B cell (primary cell): ENCODE measurements at regions not wholly inside any gene's neighbourhood (a gene's known extent, or its start where the extent isn't known, plus 50 kb on each side); places are given as distances from the start of the nearest gene placed in this dataset.

Experiments
- ATAC-seq: fragments of 200-7000 bp; cut with Tn5 transposase; one replicate; pipeline ENCODE4 v1.10.0; 2021; ENCODE audit warnings: low read depth, mild to moderate bottlenecking, moderate number of reproducible peaks, moderate library complexity
- CTCF ChIA-PET: fragments of 350-600 bp; sonication (Branson Sonifier 250); formaldehyde crosslinking; loops from one replicate; lab custom pipeline; 2021; ENCODE audit warnings: antibody characterized with exemption, inconsistent platforms; lab: Charles Lee
- POLR2A ChIA-PET: fragments of 350-600 bp; sonication (Branson Sonifier 250); formaldehyde crosslinking; loops from one replicate; lab custom pipeline; 2021; ENCODE audit warnings: antibody characterized with exemption; lab: Charles Lee
- DNase-seq: peaks from one replicate; pipeline ENCODE4 v3.0.0; 2013
- H2AFZ ChIP-seq: 2 replicates; pipeline ENCODE4 v1.6.1; 2012; ENCODE audit warnings: mild to moderate bottlenecking, low read depth, low read length; ENCODE audit not compliant: insufficient read depth, poor library complexity, severe bottlenecking
- H3K27ac ChIP-seq, 2 donors: 1 replicate in 1 of 2; 2 replicates in 1 of 2; pipeline ENCODE4 v1.5.1; 2012 to 2013; ENCODE audit warnings: low read length in 2 of 2, mild to moderate bottlenecking in 2 of 2, moderate library complexity in 1 of 2
- H3K27me3 ChIP-seq, 4 experiments: fragments of 200-600 bp in 1 of 4; sonication (generic) in 1 of 4; replicated peaks in 1 of 4; 1 replicate in 2 of 4; 2 replicates in 2 of 4; pipeline versions ENCODE4 v1.6.1 to v1.7.0; 2013 to 2016; ENCODE audit warnings: low read length in 3 of 4, mild to moderate bottlenecking in 2 of 4, mixed read lengths in 1 of 4, moderate library complexity in 1 of 4; ENCODE audit not compliant: insufficient read depth in 4 of 4, control insufficient read depth in 3 of 4; ENCODE audit errors: control extremely low read depth in 1 of 4
- H3K36me3 ChIP-seq, 2 experiments: replicated peaks in 1 of 2; 1 replicate in 1 of 2; 2 replicates in 1 of 2; pipeline versions ENCODE4 v1.6.1 to v1.7.1; 2013; ENCODE audit warnings: low read length in 1 of 2; ENCODE audit not compliant: insufficient read depth in 2 of 2, control insufficient read depth in 1 of 2; ENCODE audit errors: control extremely low read depth in 1 of 2, extremely low read depth in 1 of 2
- H3K4me1 ChIP-seq, 2 donors: fragments of 200-600 bp in 1 of 2; sonication (generic) in 1 of 2; 1 replicate in 1 of 2; 2 replicates in 1 of 2; pipeline versions ENCODE4 v1.5.1 to v1.6.1; 2013 to 2017; ENCODE audit warnings: low read length in 2 of 2; ENCODE audit not compliant: control insufficient read depth in 2 of 2, insufficient read depth in 2 of 2
- H3K4me2 ChIP-seq: replicated peaks from 2 replicates; pipeline ENCODE3; 2012; ENCODE audit warnings: mild to moderate bottlenecking, low read depth, low read length; ENCODE audit not compliant: poor library complexity, severe bottlenecking
- H3K4me3 ChIP-seq, 5 experiments: fragments of 200-600 bp in 1 of 5; sonication (generic) in 1 of 5; 1 replicate in 3 of 5; 2 replicates in 2 of 5; pipeline versions ENCODE4 v1.5.1 to v1.7.0; 2011 to 2016; ENCODE audit warnings: low read length in 4 of 5, mild to moderate bottlenecking in 4 of 5, low read depth in 2 of 5, control low read depth in 1 of 5, moderate library complexity in 1 of 5; ENCODE audit not compliant: insufficient read depth in 1 of 5; ENCODE audit errors: control extremely low read depth in 1 of 5, extremely low read depth in 1 of 5
- H3K79me2 ChIP-seq: fragments of 200-600 bp; sonication (generic); one replicate; pipeline ENCODE4 v1.6.0; 2016; ENCODE audit warnings: low read length; ENCODE audit not compliant: control insufficient read depth, insufficient read depth
- H3K9ac ChIP-seq: fragments of 200-600 bp; sonication (generic); 2 replicates; pipeline ENCODE4 v1.6.1; 2017; ENCODE audit warnings: mild to moderate bottlenecking, low read length, moderate library complexity
- H3K9me3 ChIP-seq, 3 donors: one replicate each; pipeline versions ENCODE4 v1.6.1 to v1.7.1; 2013; ENCODE audit warnings: low read length in 2 of 3; ENCODE audit not compliant: control insufficient read depth in 2 of 3, insufficient read depth in 1 of 3; ENCODE audit errors: control extremely low read depth in 1 of 3
- H4K20me1 ChIP-seq: 2 replicates; pipeline ENCODE4 v1.6.0; 2012; ENCODE audit warnings: mild to moderate bottlenecking, low read length; ENCODE audit not compliant: insufficient read depth, control insufficient read depth, poor library complexity, severe bottlenecking
- H3K27ac Mint-ChIP-seq: one replicate; pipeline ENCODE4 v1.8.0; 2021; ENCODE audit warnings: mixed read lengths
- H3K27me3 Mint-ChIP-seq: one replicate; pipeline ENCODE4 v1.8.0; 2021; ENCODE audit warnings: mixed read lengths
- H3K4me1 Mint-ChIP-seq: one replicate; pipeline ENCODE4 v1.8.0; 2021; ENCODE audit warnings: mixed read lengths
- H3K4me3 Mint-ChIP-seq: one replicate; pipeline ENCODE4 v1.8.0; 2021; ENCODE audit warnings: mixed read lengths
- H3K9me3 Mint-ChIP-seq: one replicate; pipeline ENCODE4 v1.8.0; 2022; ENCODE audit warnings: mixed read lengths; ENCODE audit not compliant: insufficient read depth
- EZH2 ChIP-seq: IDR thresholded peaks from 2 replicates; pipeline ENCODE4 v1.6.1; 2012; ENCODE audit warnings: borderline replicate concordance, low read depth, mild to moderate bottlenecking, moderate library complexity, low read length; ENCODE audit not compliant: insufficient read depth, poor library complexity, severe bottlenecking
- WGBS: methylation state at CpG from one replicate; pipeline ENCODE4 v1.1.5; 2013; ENCODE audit warnings: missing lambda C conversion rate; ENCODE audit not compliant: insufficient coverage; 5-methylcytosine and 5-hydroxymethylcytosine counted together
- intact Hi-C: fragments of 100-400 bp; cut with micrococcal nuclease; formaldehyde crosslinking; loops from one replicate; pipeline ENCODE4 v1.10.0; 2022
- TF ChIP-seq, protein P1 (sequence below): fragments of 200-600 bp; IDR thresholded peaks from one replicate; pipeline ENCODE4 v1.8.0; 2022; ENCODE audit warnings: antibody characterized with exemption, mild to moderate bottlenecking

DNA sequence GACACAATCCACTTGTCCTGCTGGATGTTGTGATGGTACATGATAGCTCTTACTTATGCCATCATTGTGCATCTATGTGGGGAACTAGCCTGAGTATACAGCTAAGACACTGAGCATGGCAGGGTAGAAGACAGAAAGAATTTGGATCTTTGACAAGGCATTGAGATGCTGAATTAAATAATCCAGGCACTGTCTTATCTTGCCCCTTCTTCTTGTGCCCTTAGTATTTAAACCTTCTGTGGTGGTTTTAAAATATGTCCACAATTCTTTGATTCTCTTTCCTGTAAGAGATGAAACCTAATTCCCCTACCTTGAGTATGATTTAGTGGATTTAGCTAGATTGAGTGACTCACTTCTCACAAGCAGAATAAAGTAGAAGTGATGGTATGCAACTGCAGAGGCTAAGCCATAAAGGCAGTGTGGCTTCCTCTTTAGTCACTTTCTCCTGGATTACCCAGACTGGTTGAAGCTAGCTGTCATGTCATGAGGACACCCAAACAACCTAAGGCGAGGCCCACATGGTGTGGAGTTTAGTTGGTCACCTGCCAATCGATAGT lies 174.0 kb upstream of the NREP start:
- no peak overlapping the region for H2AFZ ChIP-seq
- H3K4me1 ChIP-seq: no peaks in the 10 kb centered on the region
- H3K79me2 ChIP-seq: no peaks in the 10 kb centered on the region
- no peaks in the 10 kb centered on the region for H3K36me3 ChIP-seq
- no peaks in the 10 kb centered on the region for H3K27me3 Mint-ChIP-seq
- TF ChIP-seq, protein P1, sequence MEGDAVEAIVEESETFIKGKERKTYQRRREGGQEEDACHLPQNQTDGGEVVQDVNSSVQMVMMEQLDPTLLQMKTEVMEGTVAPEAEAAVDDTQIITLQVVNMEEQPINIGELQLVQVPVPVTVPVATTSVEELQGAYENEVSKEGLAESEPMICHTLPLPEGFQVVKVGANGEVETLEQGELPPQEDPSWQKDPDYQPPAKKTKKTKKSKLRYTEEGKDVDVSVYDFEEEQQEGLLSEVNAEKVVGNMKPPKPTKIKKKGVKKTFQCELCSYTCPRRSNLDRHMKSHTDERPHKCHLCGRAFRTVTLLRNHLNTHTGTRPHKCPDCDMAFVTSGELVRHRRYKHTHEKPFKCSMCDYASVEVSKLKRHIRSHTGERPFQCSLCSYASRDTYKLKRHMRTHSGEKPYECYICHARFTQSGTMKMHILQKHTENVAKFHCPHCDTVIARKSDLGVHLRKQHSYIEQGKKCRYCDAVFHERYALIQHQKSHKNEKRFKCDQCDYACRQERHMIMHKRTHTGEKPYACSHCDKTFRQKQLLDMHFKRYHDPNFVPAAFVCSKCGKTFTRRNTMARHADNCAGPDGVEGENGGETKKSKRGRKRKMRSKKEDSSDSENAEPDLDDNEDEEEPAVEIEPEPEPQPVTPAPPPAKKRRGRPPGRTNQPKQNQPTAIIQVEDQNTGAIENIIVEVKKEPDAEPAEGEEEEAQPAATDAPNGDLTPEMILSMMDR: no peak
- no peak for TF ChIP-seq EZH2
- no peaks in the 10 kb centered on the region for H3K4me1 Mint-ChIP-seq
- no peaks in the 10 kb centered on the region for H3K9me3 Mint-ChIP-seq
- no peaks in the 10 kb centered on the region for H3K9me3 ChIP-seq
- no peaks in the 10 kb centered on the region for H3K27me3 ChIP-seq
- no CpG with 5 or more reads among the region's 2 CpGs for WGBS
- ChIA-PET POLR2A (no interaction called here), CTCF (no interaction called here)
- H4K20me1 ChIP-seq: no peaks in the 10 kb centered on the region
- H3K4me3 ChIP-seq: no peak overlapping the region
- no peak overlapping the region for H3K27ac Mint-ChIP-seq
- ATAC-seq (no peak), DNase-seq (no peak)
- no peak overlapping the region for H3K4me3 Mint-ChIP-seq
- intact Hi-C loops: no loop called here
- no peak overlapping the region for H3K4me2 ChIP-seq
- H3K27ac ChIP-seq: no peak overlapping the region
- H3K9ac ChIP-seq: no peak overlapping the region

DNA sequence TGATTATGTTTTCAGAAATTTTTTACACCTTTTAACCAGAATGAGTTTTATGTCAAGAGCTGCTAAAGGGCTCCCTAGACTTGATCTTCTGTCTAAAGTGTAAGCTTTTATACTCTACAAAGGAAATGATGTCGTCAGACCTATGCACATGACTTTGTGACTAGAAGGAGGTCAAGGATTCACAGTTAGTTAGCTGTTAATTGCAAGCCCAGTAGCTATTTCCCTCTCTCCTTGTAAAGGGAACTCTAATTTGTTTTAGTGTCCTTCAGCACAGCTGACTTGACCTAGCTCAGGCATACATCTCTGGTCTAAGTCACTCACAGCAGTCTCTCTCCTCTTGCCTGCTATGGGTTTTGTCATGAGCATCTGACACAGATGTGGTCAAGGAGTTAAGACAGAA lies 173.5 kb upstream of the NREP start:
- CTCF ChIA-PET: no interaction called here
- H3K27ac ChIP-seq: no peak overlapping the region
- no peak overlapping the region for H3K4me2 ChIP-seq
- Mint-ChIP-seq H3K4me3 (no peak overlapping the region), H3K4me1 (no peaks in the 10 kb centered on the region), H3K27me3 (no peaks in the 10 kb centered on the region), H3K27ac (no peak overlapping the region), H3K9me3 (no peaks in the 10 kb centered on the region)
- 80% methylated on average over 1 of the region's 1 CpG for WGBS
- no peaks in the 10 kb centered on the region for H3K27me3 ChIP-seq
- POLR2A ChIA-PET: no interaction called here
- no peaks in the 10 kb centered on the region for H3K4me1 ChIP-seq
- H3K4me3 ChIP-seq: no peak overlapping the region
- H3K36me3 ChIP-seq: no peaks in the 10 kb centered on the region
- no peaks in the 10 kb centered on the region for H3K9me3 ChIP-seq
- no peaks in the 10 kb centered on the region for H4K20me1 ChIP-seq
- no peaks in the 10 kb centered on the region for H3K79me2 ChIP-seq
- intact Hi-C loops: no loop called here
- no peak for TF ChIP-seq EZH2
- TF ChIP-seq, protein P1: no peak
- DNase-seq (no peak), ATAC-seq (no peak)
- no peak overlapping the region for H3K9ac ChIP-seq
- no peak overlapping the region for H2AFZ ChIP-seq
